ENCODE measurements at regions not wholly inside any gene's neighbourhood (a gene's known extent, or its start where the extent isn't known, plus 50 kb on each side); places are given as distances from the start of the nearest gene placed in this dataset.

- TF ChIP-seq CTCF (IDR thresholded peaks at IDR 0.05 in 4 of 5, conservative IDR thresholded peaks at IDR 0.05 in 1 of 5) (no peak), POLR2A (IDR thresholded peaks at IDR 0.05) (no peak)
Observed at GRCh38 chr5:124575725-124576124, 170.7 kb downstream of the ZNF608 start.

Measured in gastrocnemius medialis (tissue), 4 donors.